Dermis microvascular lymphatic vessel endothelial cell (primary cell): ENCODE measurements at regions not wholly inside any gene's neighbourhood (a gene's known extent, or its start where the extent isn't known, plus 50 kb on each side); places are given as distances from the start of the nearest gene placed in this dataset.
"Not testable (repeated sequence)": the region's sequence is repeated elsewhere in the genome, so short reads cannot be mapped to it uniquely, and the experiment has no call there.

Source experiments
- DNase-seq, 2 donors: peaks; one replicate each; pipeline versions ENCODE4 v3.0.0 to v3.0.0-alpha.2; 2010; ENCODE audit warnings: low read depth in 2 of 2

DNA sequence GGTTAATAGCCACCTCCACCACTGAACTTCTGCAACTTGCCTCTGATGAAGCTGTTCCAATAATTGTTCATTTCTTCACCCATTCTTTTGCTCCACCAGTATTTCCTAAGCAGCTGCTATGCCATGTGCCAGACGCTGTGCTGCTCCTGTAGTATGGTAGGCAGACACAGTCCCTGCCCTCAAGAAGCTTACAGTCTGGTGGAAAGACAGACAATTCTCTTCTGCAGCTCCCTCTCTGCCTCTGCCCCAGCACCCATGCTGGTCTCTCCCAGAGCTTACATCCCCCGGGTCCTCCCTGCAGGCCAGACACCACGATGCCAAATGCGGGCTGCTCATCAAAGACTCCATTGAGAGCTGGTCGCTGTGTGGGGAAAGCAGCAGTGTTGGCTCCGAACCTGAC lies 111.6 kb upstream of the ESRRB start:
- no peak for DNase-seq

DNA sequence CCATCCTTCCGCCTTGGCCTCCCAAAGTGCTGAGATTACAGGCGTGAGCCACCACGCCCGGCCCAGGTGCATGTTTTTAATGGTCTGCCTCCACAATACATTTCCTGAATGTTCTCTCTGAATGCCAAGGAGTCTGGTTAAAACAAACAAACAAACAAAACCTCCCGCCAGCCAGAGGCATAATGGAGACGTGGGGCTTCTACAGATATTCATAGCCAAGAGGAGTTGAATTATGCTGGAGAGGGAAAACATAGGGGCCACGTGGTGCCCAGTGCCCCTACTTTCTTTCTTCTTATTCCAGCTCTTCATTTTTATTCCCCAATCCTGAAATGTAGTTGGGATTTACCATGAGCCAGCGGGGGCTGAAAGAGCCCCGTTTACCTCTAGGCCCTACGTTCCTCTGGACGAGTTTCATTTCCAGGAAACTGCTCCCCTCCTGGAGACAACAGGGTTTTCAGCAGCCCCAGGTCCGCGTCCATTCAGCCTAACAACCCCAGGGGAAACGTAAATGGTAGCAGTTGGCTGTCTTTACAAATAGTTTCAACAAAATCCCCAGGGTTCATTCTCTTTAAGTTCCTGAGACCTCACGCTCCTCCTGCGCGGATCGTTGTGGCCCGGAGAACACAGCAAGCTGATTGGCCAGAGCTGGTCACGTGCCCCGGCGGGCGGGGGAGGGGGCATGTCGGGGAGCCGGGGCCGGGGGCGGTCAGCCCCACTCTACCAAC lies 108.5 kb upstream of the ESRRB start:
- DNase-seq: peak; percentile 12 to 36

DNA sequence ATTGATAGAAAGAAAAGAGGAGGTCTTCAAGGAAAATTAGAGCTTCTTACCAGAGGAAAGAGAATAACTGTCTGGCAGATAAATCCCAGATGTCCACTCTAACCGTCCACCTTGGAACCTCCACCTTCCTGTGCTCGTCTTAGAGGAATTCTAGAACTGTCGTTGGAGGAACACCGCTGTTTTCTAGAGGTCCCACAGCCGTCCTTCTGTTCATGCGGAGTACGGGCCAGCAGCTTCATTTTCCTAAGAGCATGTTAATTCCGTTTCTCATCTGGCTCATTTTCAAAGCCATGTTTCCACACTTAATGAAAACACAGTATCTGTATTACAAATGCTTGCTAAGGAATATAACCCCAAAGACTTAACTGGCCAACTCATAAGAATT lies 107.9 kb upstream of the ESRRB start:
- DNase-seq: no peak

DNA sequence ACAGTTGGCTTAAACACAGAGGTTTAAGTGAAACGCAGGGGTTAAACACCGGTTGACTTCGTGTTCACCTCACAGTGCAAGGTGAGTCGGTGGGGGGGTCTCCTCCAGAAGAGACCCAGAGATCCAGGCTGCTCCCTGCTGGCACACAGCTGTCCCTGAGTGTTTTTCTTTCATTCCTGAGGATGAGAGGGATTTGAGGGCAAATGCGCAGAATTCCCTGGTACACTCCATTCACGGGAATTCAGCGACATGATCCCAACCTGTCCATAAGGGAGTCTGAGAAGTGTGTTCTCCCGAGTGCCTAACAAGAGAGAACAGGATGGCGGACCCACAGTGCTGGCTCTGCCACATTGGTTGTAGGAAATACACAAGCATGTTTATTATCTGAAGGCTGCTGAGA lies 107.2 kb upstream of the ESRRB start:
- no peak for DNase-seq

DNA sequence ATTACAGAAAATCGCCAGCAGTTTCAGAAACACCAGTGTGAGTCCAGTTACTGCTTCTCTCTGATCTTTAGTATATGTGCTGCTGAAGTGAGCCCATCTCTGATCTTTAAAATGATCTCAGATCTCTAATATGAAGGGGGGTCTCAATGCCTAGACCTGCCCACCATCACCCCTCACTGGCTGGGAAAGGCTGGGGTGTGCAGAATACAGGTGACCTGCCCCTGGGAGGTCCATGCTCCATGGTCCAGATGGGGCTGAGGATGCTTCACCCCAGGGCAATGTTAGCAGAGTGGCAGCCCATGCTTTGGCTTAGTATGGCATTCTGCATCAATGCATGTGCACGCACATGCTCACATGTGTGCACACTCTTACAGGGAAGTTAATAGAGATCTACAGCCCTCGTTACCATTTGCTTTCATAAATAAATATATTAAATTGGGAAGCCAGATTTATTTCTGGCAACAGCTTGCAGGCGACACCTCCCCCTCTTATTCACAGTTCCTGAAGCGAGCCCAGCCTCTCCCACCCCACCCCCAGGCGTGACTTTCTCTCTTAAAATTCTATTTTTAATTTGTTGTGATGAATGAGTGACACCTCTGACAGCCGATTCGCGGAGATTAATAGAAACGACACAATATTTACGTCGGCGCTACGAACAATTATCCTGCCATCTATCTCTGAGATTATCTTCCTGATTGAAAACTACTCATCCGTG lies 104.7 kb upstream of the ESRRB start:
- no peak for DNase-seq

DNA sequence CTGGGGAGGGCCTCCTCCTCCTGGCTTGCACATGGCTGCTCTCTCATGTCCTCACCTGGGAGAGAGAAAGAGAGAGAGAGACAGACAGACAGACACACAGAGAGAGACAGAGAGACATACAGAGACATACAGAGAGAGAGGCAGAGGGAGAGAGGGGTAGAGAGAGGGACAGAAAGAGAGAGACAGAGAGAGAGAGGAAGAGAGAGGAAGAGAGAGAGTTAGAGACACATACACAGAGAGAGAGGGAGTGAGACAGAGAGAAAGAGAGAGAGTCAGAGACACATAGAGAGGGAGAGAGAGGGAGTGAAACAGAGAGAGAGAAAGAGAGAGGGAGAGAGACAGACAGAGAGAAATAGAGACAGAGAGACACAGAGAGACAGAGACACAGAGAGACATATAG lies 103.6 kb upstream of the ESRRB start:
- DNase-seq: no peak

DNA sequence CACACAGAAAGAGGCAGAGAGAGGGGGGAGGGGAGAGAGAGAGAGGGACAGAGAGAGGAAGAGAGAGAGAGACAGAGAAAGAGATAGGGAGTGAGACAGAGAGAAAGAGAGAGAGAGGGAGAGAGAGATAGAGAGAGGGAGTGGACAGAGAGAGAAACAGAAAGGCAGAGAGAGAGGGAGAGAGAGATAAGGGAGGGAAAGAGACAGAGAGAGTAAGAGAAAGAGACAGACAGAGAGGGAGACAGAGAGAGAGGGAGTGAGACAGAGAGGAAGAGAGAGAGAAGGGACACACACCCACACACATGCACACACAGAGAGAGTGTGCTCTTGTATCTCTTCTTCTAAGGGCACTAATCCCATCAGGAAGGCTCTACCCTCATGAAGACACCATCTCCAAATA lies 103.2 kb upstream of the ESRRB start:
- DNase-seq: no peak

DNA sequence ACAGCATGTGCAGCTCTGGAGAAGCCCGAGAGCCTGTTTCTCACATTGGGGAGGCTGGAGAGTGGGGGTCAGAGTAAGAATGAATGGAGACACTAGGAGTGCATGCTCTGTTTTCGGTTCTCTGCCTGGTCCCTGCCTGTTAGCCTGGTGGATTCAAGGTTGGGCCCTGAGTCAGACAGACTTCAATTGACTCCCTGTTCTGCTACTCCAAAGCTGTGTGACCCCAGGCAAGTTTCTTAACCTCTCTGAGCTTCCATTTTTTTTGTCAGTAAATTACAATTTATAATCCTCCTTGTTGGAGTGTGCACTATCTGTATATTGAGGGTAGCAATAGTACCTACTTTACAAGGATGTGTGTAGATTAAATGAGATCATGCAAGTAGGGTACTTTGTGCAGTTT lies 102.6 kb upstream of the ESRRB start:
- DNase-seq: no peak

DNA sequence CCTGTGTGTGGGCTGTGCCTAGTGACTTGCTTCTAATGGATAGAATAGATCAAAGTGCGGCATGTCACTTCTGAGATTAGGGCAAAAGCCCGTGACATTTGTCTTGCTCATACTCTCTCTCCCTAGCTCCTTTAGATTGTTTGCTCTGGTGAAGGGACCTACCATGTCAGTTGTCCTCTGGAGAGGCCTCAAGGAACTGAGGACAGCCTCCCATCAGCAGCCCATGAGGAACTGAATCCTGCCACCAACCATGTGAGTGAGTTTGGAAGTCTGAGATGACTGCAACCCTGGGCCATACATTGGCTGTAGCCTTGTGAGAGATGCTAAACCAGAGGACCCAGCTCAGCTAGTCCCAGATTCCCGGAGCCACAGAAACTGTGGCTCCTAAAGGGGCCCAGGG lies 101.6 kb upstream of the ESRRB start:
- DNase-seq: no peak

DNA sequence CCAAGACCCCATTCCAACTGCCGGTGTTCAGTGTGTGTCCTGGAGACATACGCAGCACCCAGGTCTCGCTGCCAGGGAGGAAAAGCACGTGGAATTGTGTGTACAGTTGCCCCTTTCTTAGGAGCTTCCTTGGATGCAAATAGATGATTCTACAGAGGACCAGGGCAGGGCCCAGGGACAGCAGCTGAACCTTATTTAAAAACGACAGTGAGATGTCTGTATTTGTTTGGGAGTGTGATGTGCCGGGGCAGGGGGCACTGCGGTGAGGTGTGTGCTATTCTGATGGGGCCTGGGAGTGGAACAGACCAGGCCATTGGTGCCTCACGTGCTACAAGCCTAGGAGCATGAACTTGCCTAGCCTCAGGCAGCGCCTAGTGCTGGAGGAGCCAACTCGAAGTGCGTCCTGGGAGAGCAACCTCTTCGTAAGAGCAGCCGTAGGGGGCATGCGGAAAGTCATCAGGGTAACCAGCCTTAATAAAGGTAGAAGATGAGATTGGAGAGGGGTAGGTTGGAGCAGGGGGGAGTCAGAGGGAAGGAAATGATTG lies 98.3 kb upstream of the ESRRB start:
- DNase-seq: no peak

DNA sequence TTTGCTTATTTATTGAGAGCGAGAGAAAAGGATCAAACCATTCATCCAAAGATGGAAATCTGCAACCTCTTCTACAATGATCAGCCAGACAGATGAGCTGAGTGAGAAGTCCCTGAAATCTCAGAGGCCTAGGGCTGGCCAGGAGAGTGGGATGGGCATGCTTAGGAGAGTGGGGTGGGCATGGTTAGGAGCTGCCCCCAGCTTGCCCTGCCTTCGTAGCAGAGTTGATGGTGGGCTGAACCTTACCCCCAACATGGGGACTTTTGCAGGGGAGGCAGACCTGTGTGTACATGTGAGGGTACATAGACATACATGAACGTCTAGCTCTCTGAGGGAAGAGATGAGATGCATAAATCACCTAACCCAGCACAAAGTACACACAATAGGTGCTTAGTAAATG lies 95.7 kb upstream of the ESRRB start:
- DNase-seq: no peak

DNA sequence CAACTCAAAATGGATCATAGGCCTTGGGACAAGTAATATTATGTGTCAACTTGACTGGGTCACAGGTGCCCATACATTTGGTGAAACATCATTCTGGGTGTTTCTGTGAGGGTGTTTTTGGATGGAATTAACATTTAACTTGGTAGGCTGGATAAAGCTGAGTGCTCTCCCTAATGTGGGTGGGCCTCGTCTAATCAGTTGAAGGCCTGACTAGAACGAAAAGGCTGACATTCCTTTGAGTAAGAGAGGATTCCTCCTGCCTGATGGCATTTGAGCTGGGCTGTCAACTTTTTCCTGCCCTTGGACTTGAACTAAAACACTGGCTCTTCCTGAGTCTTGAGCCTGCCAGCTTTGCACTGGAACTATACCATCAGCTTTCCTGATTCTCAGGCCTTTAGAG lies 93.4 kb upstream of the ESRRB start:
- DNase-seq: no peak

DNA sequence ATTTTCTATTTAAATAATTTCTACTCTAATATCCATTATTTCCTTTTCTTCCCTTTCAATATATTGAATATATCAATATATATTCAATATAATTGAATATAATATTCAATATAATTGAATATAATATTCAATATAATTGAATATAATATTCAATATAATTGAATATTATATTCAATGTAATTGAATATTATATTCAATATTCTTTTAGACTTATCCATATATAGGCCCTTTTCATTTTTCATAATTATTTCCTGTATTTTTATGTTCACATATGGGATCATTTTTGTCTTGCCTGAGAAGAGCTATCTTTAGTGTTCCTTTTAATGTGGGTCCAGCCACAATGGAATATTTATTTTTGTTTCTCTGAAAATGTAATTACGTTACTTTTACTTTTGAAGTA lies 88.9 kb upstream of the ESRRB start:
- DNase-seq: no peak

DNA sequence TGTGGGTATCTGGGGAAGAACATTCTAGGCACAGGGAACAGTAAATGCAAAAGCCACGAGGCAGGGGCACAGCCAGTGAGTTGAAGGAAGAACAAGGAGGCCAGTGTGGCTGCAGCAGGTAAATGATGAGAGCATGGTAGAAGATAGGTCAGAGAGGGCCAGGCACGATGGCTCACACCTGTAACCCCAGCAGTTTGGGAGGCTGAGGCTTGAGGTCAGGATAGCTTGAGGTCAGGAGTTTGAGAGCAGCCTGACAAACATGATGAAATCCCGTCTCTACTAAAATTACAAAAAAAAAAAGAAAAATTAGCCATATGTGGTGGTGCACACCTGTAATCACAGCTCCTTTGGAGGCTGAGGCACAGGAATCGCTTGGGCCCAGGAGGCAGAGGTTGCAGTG lies 86.7 kb upstream of the ESRRB start:
- DNase-seq: no peak

DNA sequence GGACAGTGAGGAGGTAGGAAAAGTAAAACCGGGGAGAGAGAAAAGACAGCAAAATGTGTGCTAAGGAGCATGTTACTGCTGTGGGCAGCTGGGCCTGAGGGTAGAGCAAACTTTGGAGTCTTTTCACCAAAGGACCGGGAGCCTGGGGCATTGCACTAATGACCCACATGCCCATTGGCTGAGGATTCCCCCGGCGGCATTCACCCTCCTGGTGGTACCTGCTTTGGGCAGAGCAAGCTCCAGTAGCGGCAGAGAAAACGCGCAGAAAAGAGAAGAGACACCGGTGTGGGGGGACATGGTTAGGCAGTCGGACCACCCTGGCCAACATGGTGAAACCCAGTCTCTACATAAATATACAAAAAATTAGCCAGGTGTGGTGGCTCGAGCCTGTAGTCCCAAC lies 83.4 kb upstream of the ESRRB start:
- DNase-seq: no peak

DNA sequence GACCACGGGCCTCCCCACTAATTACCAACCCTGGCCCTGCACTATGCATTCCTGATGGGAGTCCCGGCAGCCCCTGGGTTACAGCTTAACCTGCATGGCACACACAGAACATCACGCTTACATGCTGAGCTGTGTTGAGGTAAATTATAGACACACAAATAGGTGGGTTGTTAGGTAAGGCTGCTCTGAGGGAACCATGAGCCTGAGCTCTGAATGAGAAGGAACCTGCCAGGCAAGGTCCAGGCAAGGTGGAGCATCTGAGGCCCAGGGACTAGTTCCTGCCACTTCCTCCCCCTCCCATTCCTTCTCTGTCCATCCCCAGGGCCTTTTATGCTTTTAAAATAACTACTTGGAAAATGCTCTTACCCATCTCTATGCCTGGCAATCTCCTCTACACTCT lies 82.7 kb upstream of the ESRRB start:
- no peak for DNase-seq

DNA sequence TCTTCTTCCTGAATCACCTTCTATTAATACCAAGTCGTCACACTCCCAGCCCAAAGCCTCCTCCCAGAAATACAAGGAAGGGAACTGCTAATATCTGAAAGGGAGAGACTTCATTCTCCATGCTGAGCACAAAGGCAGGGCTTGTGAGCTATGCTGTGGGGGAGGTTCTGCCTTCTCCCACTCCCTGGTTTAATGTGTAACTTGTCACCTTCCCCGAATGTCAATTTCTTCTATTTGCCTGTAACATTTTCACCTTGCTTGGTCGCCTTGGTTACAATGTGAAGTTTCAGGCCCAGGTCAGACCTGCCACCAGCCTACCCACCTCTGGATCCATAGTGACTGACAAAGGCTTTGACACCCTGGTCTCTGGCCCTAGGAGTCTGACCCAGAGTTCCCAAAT lies 82.0 kb upstream of the ESRRB start:
- DNase-seq: no peak

DNA sequence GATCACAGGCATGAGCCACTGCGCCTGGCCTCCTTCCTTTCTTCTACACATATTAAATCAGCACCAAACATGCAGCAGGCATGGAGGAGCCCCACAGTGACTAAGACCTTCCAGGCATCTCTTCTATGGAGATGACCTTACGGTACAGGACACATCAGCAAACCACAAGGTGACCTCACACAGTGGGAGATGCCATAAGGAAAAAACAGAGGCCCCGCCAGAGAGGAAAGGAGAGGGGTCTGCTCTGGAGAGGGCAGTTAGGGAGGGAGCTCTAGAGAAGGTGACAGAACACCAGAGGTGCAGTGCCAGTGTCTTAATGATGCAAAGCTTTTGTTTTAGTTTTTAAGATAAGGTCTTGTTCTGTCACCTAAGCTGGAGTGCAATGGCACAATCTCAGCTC lies 81.1 kb upstream of the ESRRB start:
- DNase-seq: no peak

DNA sequence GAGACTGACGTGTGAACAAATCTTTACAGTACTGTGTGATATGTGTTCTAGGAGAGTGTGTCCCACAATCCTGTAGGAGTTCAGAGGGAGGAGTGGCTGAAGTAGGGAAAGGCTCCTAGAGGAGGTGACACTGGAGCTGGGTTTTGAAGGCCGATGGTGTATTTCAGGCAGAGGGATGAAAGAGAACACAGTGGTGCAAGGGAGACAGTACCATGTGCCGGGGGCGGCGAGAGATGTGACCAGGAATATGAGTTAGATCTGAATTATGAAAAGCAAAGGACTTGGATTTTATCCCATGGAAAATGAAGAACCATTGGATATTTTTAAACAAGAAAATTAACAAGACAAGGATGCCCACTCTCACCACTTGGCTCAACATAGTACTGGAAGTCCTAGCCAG lies 77.0 kb upstream of the ESRRB start:
- DNase-seq: no peak

DNA sequence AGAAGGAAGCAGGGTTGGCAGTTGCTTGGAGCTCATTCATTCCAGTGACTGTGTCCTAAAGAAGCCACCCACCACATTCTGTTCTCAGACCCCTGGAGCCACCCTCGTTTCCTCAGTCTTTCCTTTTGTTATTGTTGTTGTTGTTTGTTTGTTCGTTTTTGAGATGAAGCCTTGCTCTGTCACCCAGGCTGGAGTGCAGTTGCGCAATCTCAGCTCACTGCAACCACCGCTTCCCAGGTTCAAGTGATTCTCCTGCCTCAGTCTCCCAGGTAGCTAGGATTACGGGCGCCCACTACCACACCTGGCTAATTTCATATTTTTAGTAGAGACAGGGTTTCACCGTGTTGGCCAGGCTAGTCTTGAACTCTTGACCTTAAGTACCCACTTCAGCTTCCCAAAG lies 72.7 kb upstream of the ESRRB start:
- DNase-seq: not testable (repeated sequence)

DNA sequence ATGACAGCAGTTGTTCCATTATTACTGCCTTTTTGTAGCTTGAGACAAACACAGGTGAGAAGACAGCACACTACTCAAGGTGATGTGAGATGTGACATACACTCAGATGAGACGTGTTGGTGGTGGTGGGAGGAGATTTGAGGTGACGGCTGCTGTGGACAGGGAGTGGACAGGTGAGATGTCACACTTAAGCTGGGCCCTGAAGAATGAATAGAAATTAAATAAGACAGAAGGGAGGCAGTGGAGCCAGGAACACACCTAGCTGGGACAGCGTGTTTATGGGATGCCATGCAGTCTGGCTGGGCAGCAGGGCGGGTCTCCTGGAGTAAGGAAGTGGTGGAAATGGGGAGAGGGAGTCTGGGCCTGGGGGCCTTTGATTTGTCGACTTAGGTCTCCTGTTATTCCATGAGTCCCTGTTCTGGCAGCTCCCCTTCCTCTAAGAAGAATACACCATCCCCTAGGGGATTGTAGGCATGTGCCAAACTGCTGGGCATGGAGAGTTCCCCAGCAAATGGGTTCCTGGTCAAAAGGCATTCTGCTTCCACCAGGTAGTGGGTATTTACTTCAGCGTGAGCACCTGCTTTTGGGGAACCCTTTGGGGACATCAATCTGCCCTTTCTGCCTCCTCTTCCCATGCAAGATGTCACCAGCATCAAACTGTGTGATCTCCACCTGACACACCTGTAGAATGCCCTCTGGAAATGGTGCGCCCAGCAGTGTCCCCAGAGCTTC lies 71.2 kb upstream of the ESRRB start:
- DNase-seq: no peak

DNA sequence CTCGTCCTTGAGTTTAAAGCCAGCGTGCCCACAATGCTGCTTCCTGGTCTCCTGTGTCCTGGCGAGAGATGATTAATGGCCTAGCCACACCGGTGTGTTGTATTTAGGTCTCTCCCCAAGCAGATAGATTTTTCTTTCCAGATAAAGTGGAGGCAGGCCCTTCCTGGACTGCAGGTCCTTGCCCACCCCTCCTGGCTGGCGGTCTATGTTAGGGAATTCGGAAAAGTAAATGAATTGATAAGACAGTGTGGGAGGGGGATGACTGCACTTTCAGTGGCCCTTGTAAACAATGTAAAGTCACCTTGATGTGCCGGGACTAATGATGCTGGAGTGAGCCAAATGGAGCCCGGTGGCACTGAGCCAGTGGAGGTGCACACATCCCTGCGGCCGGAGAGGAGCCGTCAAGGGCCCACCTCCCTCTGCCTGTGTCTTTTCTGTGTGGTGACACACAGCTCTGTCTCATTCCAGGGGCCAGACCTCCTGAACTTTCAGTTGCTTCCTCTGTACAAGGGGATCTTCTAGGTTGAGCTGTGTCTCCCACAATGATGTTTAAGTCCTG lies 70.6 kb upstream of the ESRRB start:
- no peak for DNase-seq
